ENCODE measurements at regions not wholly inside any gene's neighbourhood (a gene's known extent, or its start where the extent isn't known, plus 50 kb on each side); places are given as distances from the start of the nearest gene placed in this dataset.

DNA sequence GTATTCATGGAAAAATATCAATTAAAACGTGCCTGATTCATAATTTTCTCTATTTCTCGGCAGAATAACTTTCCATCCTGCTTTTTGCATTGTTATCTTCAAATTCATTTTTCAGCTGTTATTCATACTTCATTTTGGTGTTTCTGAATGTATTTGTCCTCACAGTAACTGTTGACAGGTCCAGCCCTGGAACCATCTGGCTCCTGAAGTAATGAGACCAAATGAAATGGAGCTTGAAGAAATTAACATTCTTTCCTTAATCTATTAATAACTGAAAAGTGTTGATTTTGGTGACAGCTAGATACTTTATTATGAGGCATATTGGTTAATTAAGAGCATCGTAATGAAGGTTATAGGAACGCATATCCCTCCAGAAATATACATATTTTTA lies 257.0 kb upstream of the MINDY3 start:
- Histone ChIP-seq H3K4me1 (no peaks in the 10 kb centered on the region), H3K27me3 (no peaks in the 10 kb centered on the region), H3K9me3 (no peaks in the 10 kb centered on the region), H3K36me3 (no peaks in the 10 kb centered on the region), H3K4me3 (no peak overlapping the region), H3K27ac (no peak overlapping the region)
- 66% methylated on average over 4 of the region's 4 CpGs for WGBS
- TF ChIP-seq EP300 (IDR thresholded peaks at IDR 0.05) (no peak), POLR2AphosphoS5 (IDR thresholded peaks at IDR 0.05) (no peak), POLR2A (IDR thresholded peaks at IDR 0.05) (no peak)
- TF ChIP-seq, protein P1, sequence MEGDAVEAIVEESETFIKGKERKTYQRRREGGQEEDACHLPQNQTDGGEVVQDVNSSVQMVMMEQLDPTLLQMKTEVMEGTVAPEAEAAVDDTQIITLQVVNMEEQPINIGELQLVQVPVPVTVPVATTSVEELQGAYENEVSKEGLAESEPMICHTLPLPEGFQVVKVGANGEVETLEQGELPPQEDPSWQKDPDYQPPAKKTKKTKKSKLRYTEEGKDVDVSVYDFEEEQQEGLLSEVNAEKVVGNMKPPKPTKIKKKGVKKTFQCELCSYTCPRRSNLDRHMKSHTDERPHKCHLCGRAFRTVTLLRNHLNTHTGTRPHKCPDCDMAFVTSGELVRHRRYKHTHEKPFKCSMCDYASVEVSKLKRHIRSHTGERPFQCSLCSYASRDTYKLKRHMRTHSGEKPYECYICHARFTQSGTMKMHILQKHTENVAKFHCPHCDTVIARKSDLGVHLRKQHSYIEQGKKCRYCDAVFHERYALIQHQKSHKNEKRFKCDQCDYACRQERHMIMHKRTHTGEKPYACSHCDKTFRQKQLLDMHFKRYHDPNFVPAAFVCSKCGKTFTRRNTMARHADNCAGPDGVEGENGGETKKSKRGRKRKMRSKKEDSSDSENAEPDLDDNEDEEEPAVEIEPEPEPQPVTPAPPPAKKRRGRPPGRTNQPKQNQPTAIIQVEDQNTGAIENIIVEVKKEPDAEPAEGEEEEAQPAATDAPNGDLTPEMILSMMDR (IDR thresholded peaks at IDR 0.05): no peak
- DNase-seq (ENCODE audit: low spot score in 2 of 2): no peak

DNA sequence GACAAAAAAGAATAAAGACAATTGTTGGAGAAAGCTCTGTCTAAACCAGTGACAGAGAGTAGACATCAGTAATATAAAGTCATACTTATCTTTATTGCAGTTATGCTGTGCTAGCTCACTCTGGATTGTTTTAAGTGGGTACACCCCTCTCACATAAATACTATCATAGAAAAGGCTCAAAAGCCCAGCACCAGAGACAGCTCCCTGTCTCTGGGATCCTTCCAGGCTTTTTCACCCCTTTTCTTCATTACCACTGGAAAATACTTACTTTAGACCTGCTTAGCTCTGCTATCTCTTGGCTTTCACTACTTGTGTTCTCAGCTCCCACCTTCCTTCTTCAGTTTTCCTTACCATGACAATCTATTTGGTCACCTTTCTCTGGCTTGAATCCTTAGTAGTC lies 259.1 kb upstream of the MINDY3 start:
- Histone ChIP-seq H3K4me1 (no peaks in the 10 kb centered on the region), H3K36me3 (no peaks in the 10 kb centered on the region), H3K9me3 (no peaks in the 10 kb centered on the region), H3K27me3 (no peaks in the 10 kb centered on the region), H3K27ac (no peak overlapping the region), H3K4me3 (no peak overlapping the region)
- no peak for TF ChIP-seq POLR2A (IDR thresholded peaks at IDR 0.05)
- DNase-seq (ENCODE audit: low spot score in 2 of 2): no peak

DNA sequence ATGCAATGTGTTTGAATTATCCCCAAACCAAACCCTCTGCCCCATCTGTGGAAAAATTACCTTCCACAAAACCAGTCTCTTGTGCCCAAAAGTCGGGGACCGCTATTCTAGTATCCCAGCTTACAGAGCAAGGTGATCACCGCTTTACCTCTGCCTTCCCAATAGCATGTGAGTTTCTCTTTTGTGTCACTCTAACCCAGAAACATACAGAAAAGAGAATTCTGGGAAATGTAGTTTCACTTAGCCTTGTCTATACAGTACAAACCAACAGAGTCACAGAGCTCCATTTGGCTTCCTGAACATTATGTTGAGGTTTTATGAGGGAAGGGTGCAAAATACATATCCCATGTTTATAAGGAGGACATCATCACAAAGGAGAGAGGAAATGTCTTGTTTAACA lies 260.3 kb upstream of the MINDY3 start:
- no peaks in the 10 kb centered on the region for H3K4me1 ChIP-seq
- H3K4me3 ChIP-seq: no peak overlapping the region
- 85% methylated on average over 3 of the region's 3 CpGs for WGBS

DNA sequence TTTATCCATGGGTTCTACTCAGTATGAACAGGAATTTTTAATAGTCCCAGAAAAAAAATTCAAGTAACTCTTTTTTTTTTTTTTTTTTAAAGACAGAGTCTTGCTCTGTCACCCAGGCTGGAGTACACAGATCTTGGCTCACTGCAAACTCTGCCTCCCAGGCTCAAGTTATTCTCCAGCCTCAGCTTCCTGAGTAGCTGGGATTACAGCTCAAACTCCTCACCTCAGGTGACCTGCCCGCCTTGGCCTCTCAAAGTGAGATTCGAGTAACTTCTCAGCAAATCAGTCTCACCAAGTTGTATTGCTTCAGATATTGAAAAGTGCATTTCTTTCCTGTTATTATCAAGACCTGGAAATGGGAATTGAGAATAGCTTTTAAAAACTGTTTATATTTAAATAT lies 281.2 kb upstream of the MINDY3 start:
- no peaks in the 10 kb centered on the region for H3K4me1 ChIP-seq
- H3K27ac ChIP-seq: no peak overlapping the region
- 64% methylated on average over 2 of the region's 2 CpGs for WGBS

More for the DNA sequence above, 260.3 kb upstream of the MINDY3 start:
- H3K27ac ChIP-seq: no peak overlapping the region
- TF ChIP-seq POLR2A (IDR thresholded peaks at IDR 0.05) (no peak), EP300 (IDR thresholded peaks at IDR 0.05) (no peak), POLR2AphosphoS5 (IDR thresholded peaks at IDR 0.05) (no peak)
- TF ChIP-seq, protein P1 (IDR thresholded peaks at IDR 0.05): no peak
- peaks cover 5% of the 10 kb centered on the region for H3K9me3 ChIP-seq
- H3K27me3 ChIP-seq: no peaks in the 10 kb centered on the region
- H3K36me3 ChIP-seq: no peaks in the 10 kb centered on the region
- no peak for DNase-seq (ENCODE audit: low spot score in 2 of 2)

DNA sequence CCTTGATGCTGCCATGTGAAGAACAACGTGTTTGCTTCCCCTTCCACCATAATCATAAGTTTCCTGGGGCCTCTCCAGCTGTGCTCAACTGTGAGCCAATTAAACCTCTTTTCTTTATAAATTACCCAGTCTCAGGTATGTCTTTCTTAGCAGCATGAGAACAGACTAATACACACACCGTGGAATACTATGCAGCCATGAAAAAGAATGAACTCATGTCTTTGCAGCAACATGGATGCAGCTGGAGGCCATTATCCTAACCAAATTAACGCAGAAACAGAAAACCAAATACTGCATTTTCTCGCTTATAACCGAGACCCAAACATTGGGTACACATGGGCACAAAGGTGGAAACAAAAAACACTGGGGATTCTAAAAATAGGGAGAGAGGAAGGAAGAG lies 286.7 kb upstream of the MINDY3 start:
- 86% methylated on average over 5 of the region's 5 CpGs for WGBS
- TF ChIP-seq EP300 (IDR thresholded peaks at IDR 0.05) (no peak), POLR2AphosphoS5 (IDR thresholded peaks at IDR 0.05) (no peak), POLR2A (IDR thresholded peaks at IDR 0.05) (no peak)
- TF ChIP-seq, protein P1 (IDR thresholded peaks at IDR 0.05): no peak
- H3K4me1 ChIP-seq: no peaks in the 10 kb centered on the region
- no peak overlapping the region for H3K27ac ChIP-seq
- no peaks in the 10 kb centered on the region for H3K27me3 ChIP-seq
- H3K36me3 ChIP-seq: no peaks in the 10 kb centered on the region
- no peak overlapping the region for H3K4me3 ChIP-seq
- H3K9me3 ChIP-seq: peaks cover 13% of the 10 kb centered on the region
- no peak for DNase-seq (ENCODE audit: low spot score in 2 of 2)

More for the DNA sequence above, 281.2 kb upstream of the MINDY3 start:
- DNase-seq (ENCODE audit: low spot score in 2 of 2): no peak
- no peak for TF ChIP-seq EP300 (IDR thresholded peaks at IDR 0.05)
- TF ChIP-seq, protein P1 (IDR thresholded peaks at IDR 0.05): no peak
- TF ChIP-seq POLR2AphosphoS5 (IDR thresholded peaks at IDR 0.05): no peak
- TF ChIP-seq POLR2A (IDR thresholded peaks at IDR 0.05): no peak
- H3K27me3 ChIP-seq: no peaks in the 10 kb centered on the region
- no peak overlapping the region for H3K4me3 ChIP-seq
- peaks cover under 1% of the 10 kb centered on the region for H3K9me3 ChIP-seq
- no peaks in the 10 kb centered on the region for H3K36me3 ChIP-seq

DNA sequence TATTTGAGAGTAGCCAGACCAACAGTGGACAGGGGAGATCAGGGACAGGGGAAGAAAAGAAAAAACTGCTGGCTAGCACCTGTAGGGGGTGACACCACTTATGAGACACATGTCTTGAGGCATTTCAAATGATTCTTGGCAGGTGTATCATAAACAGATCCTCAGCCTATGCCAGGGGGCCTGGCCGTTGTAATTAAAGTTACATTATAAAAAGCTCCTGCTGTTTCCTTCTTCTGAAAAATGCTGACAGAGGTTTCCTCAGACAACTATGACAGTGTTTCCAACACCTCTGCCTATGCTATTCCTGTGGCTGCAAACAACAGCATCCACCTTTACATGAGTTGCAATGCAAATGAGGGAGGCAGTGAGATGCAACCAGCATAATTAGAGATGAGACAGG lies 281.0 kb upstream of the PTER start:
- Histone ChIP-seq H3K4me3 (no peak overlapping the region), H3K9me3 (peaks cover 5% of the 10 kb centered on the region), H3K27ac (no peak overlapping the region), H3K27me3 (no peaks in the 10 kb centered on the region), H3K4me1 (no peaks in the 10 kb centered on the region), H3K36me3 (no peaks in the 10 kb centered on the region)
- TF ChIP-seq EP300 (IDR thresholded peaks at IDR 0.05): no peak
- no peak for TF ChIP-seq POLR2A (IDR thresholded peaks at IDR 0.05)
- TF ChIP-seq, protein P1 (IDR thresholded peaks at IDR 0.05): no peak
- TF ChIP-seq POLR2AphosphoS5 (IDR thresholded peaks at IDR 0.05): no peak
- DNase-seq (ENCODE audit: low spot score in 2 of 2): no peak
- whole genome bisulfite sequencing: 0% methylated on average over 1 of the region's 1 CpG
